Stimulated activated CD4-positive, alpha-beta T cell treated with anti-CD3 and anti-CD28 coated beads, Interleukin-4, amount 100 ng/mL, for 48 hours (primary cell): ENCODE measurements at regions not wholly inside any gene's neighbourhood (a gene's known extent, or its start where the extent isn't known, plus 50 kb on each side); places are given as distances from the start of the nearest gene placed in this dataset.

Source experiments
- DNase-seq, 2 donors: peaks; one replicate each; pipeline ENCODE4 v3.0.0-alpha.2; 2020; ENCODE audit warnings: low read depth in 2 of 2

- DNase-seq, result no peak
These were observed 866.6 kb downstream of the BRD1 start for GRCh38 chr22:48960980-48961660.

DNA sequence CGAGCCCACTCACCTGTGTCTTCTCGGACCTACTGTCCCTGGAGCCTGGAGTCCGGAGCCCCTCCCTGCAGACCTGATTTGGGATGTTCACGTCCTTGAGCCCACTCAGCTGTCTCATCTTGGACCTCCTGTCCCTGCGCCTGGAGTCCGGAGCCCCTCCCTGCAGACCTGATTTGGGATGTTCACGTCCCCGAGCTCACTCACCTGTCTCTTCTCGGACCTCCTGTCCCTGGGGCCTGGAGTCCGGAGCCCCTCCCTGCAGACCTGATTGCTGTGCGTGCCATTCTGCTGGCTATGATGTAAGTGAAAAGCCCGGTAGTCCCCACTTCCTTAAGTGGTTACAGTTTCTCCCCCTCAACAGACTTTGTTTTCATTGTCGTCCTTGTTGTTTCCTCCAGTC, 867.1 kb downstream of the BRD1 start:
- no peak for DNase-seq

DNA sequence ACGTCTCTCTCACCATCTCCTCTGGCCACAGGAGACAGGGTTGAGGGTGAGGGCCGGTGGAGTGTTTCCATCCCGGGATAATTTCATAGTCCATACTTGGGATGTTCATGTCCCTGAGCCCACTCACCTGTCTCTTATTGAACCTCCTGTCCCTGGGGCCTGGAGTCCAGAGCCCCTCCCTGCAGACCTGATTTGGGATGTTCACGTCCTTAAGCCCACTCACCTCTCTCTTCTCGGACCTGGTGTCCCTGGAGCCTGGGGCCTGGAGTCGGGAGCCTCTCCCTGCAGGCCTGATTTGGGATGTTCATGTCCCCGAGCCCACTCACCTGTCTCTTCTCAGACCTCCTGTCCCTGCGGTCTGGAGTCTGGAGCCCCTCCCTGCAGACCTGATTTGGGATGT, 868.2 kb downstream of the BRD1 start:
- no peak for DNase-seq

- DNase-seq, result no peak
These were observed 869.7 kb downstream of the BRD1 start for GRCh38 chr22:48957987-48958321.

GRCh38 chr22:48957311-48957986, 870.2 kb downstream of the BRD1 start:
- no peak for DNase-seq

DNA sequence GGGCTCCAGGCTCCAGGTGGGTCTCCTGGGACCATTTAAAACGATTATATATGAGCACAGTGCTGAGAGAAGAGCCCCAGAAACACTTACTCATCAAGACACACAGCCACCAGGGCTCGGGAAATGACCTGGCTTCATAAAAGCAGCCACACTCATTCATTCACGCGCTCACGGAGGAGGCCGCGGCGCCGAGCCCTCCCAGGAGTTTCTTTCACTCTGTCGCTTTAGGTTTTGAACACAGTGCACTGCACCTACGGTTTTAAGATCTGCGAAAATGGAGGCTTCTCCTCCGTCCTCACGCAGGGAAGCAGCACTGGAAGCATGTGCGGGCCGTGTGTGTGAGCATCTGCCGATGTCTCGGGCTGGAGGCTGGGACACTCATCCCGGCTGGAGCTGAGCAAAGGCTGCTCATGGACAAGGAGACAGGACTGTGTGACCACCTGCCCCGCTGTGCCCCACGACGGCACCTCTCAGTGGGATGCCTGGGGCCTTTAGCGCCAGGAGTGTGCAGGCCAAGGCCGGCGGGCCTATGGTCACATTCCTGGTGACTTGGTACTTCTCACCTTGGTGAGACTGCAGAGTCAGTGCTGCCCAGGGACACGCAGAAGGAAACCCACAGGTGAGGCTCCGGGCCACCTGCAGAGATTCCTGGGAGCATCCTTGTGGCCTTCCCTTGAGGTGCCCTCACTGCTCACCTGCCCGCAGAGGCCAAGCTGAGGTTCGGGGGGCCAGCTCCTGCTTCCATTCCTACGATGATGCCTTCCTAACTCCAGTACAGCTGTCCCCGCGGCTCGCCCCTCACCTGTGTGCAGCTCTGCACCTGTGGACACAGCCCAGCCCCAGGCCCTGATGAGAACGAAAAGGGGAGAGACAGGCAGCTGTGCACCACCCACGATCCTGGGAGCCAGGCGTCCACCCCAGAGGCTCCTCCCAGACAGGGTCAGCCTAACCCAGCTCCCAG, 872.0 kb downstream of the BRD1 start:
- DNase-seq, result no peak

GRCh38 chr22:48954781-48955311, 872.8 kb downstream of the BRD1 start:
- no peak for DNase-seq

DNA sequence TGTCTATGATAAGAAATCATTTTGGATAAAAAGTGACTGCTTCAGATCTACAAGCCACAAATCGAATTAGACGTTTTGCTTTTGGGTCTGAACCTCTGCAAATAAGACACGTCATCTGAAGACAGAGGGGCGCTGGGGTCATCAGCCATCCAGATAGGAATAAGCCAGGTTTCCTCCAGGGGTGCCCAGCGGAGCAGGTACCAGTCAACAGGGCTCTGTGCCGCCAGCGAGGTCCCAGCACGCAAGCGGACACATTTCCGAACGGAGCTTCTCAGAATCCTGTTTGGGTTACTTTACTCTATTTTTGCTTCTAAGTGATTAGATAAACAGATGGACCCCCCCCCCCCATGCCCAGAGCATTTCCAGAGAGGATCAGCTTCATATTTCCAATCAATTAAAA, 873.8 kb downstream of the BRD1 start:
- no peak for DNase-seq

- DNase-seq, result no peak
These were observed 874.5 kb downstream of the BRD1 start for GRCh38 chr22:48953103-48953720.

DNA sequence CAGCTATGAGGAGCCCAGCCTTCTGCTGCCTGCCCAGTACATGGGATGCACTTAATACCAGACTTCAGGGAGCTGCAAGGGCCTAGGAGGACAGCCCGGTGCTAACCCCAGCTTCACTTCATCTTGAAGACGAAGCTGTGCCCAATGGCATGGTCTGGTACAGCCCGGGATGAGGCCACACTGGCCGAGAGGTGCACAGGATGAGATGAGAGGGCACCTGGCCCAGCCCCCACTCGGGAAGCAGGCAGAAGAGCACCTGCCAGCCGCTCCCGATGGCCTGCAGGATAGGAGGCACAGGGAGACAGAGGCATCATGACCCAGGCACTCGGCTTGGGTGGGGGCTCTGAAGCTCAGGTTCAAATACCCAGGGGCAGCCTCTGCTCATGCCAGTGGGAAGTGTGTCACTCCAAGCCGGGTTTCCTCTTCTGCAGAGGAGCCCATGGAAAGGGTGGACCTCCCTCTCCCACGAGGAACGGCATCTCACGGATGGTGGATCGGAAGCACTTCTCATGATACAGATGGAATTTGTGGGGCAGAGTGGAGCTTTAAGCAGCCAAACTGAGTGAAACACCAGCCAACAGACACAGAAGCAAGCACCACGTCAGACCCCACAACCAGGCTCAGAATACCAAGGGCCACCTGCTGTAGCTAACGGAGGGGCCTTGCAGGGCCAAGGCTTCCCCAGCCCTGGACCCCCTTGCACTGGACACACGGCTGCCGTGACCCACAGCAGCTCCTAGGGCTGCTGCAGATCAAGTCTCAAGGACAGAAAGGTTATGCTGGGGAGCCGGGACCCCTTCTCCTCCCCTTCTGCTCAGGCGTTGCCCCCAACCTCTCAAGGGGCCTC, 875.2 kb downstream of the BRD1 start:
- no peak for DNase-seq

- DNase-seq, result no peak
These were observed 875.8 kb downstream of the BRD1 start for GRCh38 chr22:48951836-48952235.

DNA sequence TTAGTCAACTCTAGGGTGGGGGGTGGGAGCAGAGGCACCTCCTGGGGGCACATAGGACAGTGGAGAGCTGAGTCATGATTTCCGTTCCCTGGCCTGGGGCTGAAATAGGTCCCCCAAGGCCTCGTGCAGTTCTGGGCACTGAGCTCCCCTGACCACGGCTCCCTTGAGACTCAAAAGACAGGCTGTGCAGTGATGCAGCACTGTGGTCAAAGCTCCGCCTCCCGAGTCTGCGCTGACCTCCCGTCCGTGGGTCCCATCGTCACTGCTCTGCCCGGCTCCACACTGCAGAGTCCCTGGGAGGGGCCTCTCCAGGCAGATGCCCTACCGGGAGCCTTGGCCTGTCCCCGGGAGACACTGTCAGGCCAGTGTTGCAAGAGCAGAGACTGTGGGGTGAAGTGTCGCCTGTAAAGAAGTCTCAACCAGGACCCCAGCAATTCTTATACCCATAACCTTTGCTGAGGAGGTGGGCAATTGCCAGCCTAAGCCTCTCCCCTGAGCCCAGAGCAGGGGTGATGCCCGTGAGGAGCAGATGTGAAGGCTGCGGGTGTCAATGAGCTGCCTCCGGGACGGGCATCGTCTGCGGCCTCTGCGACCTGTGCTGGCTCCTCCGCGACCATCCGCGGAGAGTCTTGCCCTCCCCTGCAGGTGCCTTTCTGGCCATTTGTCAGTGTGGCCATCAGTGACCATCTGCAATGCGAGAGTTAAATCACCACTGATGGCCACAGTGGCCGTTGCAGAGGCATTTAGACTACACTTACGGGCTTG, 877.3 kb downstream of the BRD1 start:
- no peak for DNase-seq

DNA sequence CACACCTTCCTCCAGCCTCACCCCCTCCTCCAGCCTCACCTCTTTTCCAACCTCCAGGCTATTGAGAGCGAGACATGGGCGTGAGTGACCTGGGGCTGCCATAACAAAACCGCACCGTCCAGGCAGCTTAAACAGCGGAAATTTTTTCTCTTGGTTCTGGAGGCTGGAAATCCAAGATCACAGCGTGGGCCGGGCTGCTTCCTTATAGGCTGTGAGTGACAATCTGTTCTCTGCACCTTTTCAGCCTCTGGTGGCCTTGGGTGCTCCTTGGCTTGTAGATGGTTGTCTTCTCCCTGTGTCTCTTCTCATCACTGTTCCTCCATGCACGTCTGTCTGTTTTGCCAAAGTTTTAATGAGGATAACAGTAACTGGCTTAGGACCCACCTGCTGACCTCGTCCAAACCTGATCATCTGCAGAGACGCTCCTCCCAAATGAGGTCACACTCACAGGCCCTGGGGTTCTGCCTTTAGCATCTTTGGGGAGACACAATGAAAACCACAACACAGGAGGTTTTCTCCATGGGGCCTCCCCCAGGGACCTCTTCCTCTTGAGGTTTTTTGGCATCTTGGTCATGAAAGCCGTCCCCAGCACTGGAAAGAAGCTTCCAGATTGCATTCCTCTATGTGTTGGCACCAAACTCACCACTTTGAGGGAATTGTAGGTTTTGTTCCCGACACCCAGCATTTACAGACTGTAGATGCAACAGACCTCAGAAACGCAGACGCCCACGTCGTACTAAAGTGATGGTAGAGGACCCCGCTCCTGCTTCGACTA, 878.1 kb downstream of the BRD1 start:
- DNase-seq, result no peak

- no peak for DNase-seq
These were observed 879.0 kb downstream of the BRD1 start for GRCh38 chr22:48948575-48949170.

DNA sequence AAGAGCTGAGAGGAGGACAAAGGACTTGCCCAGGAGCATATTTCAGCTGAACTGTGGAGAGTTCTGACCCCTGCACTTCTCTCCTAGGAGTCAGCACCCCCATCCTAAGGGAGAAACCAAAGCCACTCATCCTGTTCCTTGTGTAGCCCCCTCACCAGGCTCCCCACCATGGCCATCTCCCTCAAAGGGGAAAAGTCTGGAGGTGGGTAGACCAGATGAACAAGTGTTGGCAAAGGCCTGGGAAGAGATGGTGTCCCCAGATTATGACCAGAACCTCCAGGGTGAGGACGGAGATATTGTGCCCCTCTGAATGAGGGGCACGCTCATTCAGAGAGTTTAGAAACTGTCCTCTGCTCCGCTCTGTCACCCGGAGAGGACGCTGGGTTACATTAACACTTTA, 880.0 kb downstream of the BRD1 start:
- no peak for DNase-seq

DNA sequence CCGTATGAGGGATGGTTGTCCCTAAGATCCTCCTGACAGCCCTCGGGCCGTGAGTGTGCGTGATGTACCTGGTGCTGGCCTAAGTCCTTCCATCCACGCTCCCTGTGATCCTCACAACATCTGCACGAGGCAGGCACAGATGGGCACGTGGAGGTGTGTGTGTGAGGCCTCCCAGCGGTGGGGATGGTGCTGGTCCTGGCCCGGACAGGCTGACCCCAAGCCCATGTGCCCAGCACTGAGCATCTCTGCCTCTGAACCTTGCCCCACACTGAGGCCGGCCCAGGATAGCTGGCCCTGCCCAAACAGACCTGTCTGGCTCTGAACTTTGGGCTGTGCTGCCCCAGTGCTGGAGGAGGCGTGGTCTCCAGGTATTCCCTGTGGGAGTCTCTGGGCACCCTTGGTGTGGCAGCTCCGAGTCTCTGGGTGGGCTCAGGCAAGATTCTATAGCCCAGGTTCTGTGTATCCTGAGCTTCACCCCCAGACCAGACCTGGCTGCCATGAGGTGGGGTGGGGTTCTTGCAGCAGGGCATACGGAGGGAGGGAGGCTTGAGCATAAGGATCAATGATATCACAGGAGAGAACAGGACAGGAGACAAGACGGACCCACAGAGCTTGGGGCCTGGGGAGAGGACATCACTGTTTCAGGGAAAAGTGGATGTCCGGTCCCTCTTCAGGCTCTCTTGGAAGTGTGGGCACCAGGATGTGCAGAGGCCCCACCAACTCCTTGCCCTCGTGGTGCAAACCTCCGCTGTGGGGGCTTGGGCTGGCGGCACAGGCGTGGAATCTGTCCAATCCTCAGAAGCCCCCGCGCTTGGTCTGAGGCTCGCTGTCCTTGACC, 881.8 kb downstream of the BRD1 start:
- DNase-seq, result no peak

DNA sequence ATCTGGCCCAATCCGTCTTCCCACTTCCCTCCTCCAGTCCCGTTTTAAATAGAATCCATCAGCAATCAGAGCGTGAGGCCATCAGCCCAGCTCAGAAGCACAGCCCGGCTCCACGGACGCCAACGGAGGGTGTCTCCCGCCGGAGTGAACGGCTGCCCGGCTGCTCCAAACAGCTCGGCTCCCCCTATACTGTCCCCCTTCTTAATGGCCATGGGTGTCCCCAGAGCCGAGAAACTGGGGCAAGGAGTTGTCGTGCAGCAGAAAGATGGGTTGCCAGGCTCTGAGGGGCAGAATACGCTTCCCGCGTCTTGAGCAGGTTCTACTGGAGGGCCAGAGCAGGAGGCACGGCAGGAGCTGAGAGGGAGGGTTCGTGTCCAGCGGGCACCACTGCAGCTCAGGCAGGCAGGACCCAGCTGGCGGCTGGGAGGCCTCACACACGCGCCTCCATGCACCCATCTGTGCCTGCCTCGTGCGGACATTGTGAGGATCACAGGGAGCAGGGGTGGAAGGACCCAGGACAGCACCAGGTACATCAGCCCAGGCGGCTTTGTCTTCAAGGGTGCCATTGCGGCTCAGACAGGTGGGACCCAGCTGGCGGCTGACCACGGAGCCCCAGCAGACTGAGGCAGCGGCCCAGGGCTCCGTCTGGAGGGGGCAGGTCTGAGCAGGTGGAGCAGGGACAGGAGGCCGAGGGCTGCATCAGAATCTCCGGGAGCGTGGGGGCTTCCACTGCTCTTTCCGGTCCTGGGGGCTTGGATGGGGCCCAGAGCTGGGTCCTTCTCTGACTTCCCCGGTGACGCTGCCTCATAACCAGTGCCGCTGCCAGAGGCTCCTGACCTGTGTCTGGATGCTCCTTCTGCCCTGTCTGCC, 882.7 kb downstream of the BRD1 start:
- no peak for DNase-seq
